ENCODE measurements at regions not wholly inside any gene's neighbourhood (a gene's known extent, or its start where the extent isn't known, plus 50 kb on each side); places are given as distances from the start of the nearest gene placed in this dataset.

DNA sequence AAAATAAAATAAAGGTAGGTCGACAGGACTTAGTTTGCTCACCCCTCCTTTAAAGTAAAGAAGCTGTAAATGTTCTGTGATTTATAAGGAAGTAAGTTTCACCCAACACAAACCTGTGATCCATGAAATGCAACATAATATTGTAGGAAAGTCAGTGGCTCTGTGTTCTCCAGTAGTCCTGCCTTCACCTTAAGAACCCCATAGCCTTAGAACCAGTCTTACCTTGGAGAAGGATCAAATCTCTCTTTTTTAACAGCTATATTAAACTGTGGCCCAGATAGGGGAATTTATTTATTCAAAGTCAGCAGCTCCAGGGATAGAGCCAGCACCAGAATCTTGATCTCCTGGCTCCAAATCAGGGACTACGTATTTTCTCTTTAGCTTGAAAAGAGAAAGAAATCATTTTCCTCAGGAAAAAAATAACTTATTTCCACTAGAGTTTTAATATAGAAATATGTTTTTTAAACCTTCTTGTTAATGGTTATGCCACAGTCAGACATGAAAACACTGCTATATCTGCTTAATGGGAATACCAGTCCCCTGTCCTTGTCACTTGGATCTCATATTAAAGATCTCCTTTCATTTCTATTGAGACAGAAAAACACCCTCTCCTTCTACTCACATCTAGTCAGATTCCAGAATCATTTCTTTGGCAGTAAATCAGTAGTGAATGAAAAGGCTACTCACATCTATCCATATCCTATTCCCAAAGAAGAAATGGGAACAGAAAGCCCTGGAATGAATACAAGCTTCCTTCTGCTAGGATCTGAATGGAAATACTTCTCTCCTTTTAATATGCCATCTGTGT, 269.2 kb upstream of the TNC start:
- TF ChIP-seq, protein P1, sequence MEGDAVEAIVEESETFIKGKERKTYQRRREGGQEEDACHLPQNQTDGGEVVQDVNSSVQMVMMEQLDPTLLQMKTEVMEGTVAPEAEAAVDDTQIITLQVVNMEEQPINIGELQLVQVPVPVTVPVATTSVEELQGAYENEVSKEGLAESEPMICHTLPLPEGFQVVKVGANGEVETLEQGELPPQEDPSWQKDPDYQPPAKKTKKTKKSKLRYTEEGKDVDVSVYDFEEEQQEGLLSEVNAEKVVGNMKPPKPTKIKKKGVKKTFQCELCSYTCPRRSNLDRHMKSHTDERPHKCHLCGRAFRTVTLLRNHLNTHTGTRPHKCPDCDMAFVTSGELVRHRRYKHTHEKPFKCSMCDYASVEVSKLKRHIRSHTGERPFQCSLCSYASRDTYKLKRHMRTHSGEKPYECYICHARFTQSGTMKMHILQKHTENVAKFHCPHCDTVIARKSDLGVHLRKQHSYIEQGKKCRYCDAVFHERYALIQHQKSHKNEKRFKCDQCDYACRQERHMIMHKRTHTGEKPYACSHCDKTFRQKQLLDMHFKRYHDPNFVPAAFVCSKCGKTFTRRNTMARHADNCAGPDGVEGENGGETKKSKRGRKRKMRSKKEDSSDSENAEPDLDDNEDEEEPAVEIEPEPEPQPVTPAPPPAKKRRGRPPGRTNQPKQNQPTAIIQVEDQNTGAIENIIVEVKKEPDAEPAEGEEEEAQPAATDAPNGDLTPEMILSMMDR (IDR thresholded peaks at IDR 0.05), result no peak
- TF ChIP-seq POLR2A (IDR thresholded peaks at IDR 0.05), result no peak

All from tibial nerve (tissue), 3 donors.